ENCODE measurements at regions not wholly inside any gene's neighbourhood (a gene's known extent, or its start where the extent isn't known, plus 50 kb on each side); places are given as distances from the start of the nearest gene placed in this dataset.
"Not testable (repeated sequence)": the region's sequence is repeated elsewhere in the genome, so short reads cannot be mapped to it uniquely, and the experiment has no call there.

- peaks cover 18% of the 10 kb centered on the region for H3K4me1 ChIP-seq (ENCODE audit: control insufficient read depth, insufficient read depth, low read length)
- H3K27me3 ChIP-seq (ENCODE audit: control insufficient read depth, insufficient read depth, low read length): no peaks in the 10 kb centered on the region
- H3K9me3 ChIP-seq (ENCODE audit: control insufficient read depth, insufficient read depth, low read length): no peaks in the 10 kb centered on the region
- H3K9ac ChIP-seq (ENCODE audit: low read depth, low read length): no peak overlapping the region
- H3K36me3 ChIP-seq (ENCODE audit: control insufficient read depth, insufficient read depth, low read length): no peaks in the 10 kb centered on the region
- no peak overlapping the region for H3K4me3 ChIP-seq (ENCODE audit: low read depth, low read length)
- no peak overlapping the region for H3K27ac ChIP-seq (ENCODE audit: low read depth, low read length)
Measured at GRCh38 chr3:18217507-18218174, 207.5 kb downstream of the SATB1 start.

GRCh38 chr3:18216996-18217395 lies 208.1 kb downstream of the SATB1 start:
- Histone ChIP-seq H3K4me1 (ENCODE audit: control insufficient read depth, insufficient read depth, low read length) (peaks cover 18% of the 10 kb centered on the region), H3K27me3 (ENCODE audit: control insufficient read depth, insufficient read depth, low read length) (no peaks in the 10 kb centered on the region), H3K4me3 (ENCODE audit: low read depth, low read length) (no peak overlapping the region), H3K9ac (ENCODE audit: low read depth, low read length) (no peak overlapping the region), H3K36me3 (ENCODE audit: control insufficient read depth, insufficient read depth, low read length) (no peaks in the 10 kb centered on the region), H3K9me3 (ENCODE audit: control insufficient read depth, insufficient read depth, low read length) (no peaks in the 10 kb centered on the region), H3K27ac (ENCODE audit: low read depth, low read length) (no peak overlapping the region)

GRCh38 chr3:18215639-18216038 lies 209.5 kb downstream of the SATB1 start:
- Histone ChIP-seq H3K27ac (ENCODE audit: low read depth, low read length) (no peak overlapping the region), H3K4me1 (ENCODE audit: control insufficient read depth, insufficient read depth, low read length) (peaks cover 18% of the 10 kb centered on the region), H3K27me3 (ENCODE audit: control insufficient read depth, insufficient read depth, low read length) (no peaks in the 10 kb centered on the region), H3K4me3 (ENCODE audit: low read depth, low read length) (no peak overlapping the region), H3K9me3 (ENCODE audit: control insufficient read depth, insufficient read depth, low read length) (no peaks in the 10 kb centered on the region), H3K9ac (ENCODE audit: low read depth, low read length) (no peak overlapping the region), H3K36me3 (ENCODE audit: control insufficient read depth, insufficient read depth, low read length) (no peaks in the 10 kb centered on the region)

GRCh38 chr3:18211116-18211515 lies 214.0 kb downstream of the SATB1 start:
- Histone ChIP-seq H3K4me1 (ENCODE audit: control insufficient read depth, insufficient read depth, low read length) (peaks cover 7% of the 10 kb centered on the region), H3K36me3 (ENCODE audit: control insufficient read depth, insufficient read depth, low read length) (no peaks in the 10 kb centered on the region), H3K27me3 (ENCODE audit: control insufficient read depth, insufficient read depth, low read length) (no peaks in the 10 kb centered on the region), H3K9me3 (ENCODE audit: control insufficient read depth, insufficient read depth, low read length) (no peaks in the 10 kb centered on the region), H3K4me3 (ENCODE audit: low read depth, low read length) (no peak overlapping the region), H3K9ac (ENCODE audit: low read depth, low read length) (no peak overlapping the region), H3K27ac (ENCODE audit: low read depth, low read length) (no peak overlapping the region)

GRCh38 chr3:18208856-18209255 lies 216.3 kb downstream of the SATB1 start:
- Histone ChIP-seq H3K4me3 (ENCODE audit: low read depth, low read length) (no peak overlapping the region), H3K27me3 (ENCODE audit: control insufficient read depth, insufficient read depth, low read length) (no peaks in the 10 kb centered on the region), H3K9me3 (ENCODE audit: control insufficient read depth, insufficient read depth, low read length) (no peaks in the 10 kb centered on the region), H3K27ac (ENCODE audit: low read depth, low read length) (no peak overlapping the region), H3K9ac (ENCODE audit: low read depth, low read length) (no peak overlapping the region), H3K4me1 (ENCODE audit: control insufficient read depth, insufficient read depth, low read length) (peaks cover 8% of the 10 kb centered on the region), H3K36me3 (ENCODE audit: control insufficient read depth, insufficient read depth, low read length) (no peaks in the 10 kb centered on the region)

- Histone ChIP-seq H3K27ac (ENCODE audit: low read depth, low read length) (no peak overlapping the region), H3K9ac (ENCODE audit: low read depth, low read length) (no peak overlapping the region), H3K4me1 (ENCODE audit: control insufficient read depth, insufficient read depth, low read length) (peaks cover 8% of the 10 kb centered on the region), H3K9me3 (ENCODE audit: control insufficient read depth, insufficient read depth, low read length) (no peaks in the 10 kb centered on the region), H3K36me3 (ENCODE audit: control insufficient read depth, insufficient read depth, low read length) (no peaks in the 10 kb centered on the region), H3K4me3 (ENCODE audit: low read depth, low read length) (no peak overlapping the region), H3K27me3 (ENCODE audit: control insufficient read depth, insufficient read depth, low read length) (no peaks in the 10 kb centered on the region)
Measured at GRCh38 chr3:18208091-18208490, 217.0 kb downstream of the SATB1 start.

- Histone ChIP-seq H3K9ac (ENCODE audit: low read depth, low read length) (no peak overlapping the region), H3K27me3 (ENCODE audit: control insufficient read depth, insufficient read depth, low read length) (no peaks in the 10 kb centered on the region), H3K4me3 (ENCODE audit: low read depth, low read length) (no peak overlapping the region), H3K36me3 (ENCODE audit: control insufficient read depth, insufficient read depth, low read length) (no peaks in the 10 kb centered on the region), H3K27ac (ENCODE audit: low read depth, low read length) (no peak overlapping the region), H3K4me1 (ENCODE audit: control insufficient read depth, insufficient read depth, low read length) (peaks cover 8% of the 10 kb centered on the region), H3K9me3 (ENCODE audit: control insufficient read depth, insufficient read depth, low read length) (no peaks in the 10 kb centered on the region)
Measured at GRCh38 chr3:18207226-18207625, 217.9 kb downstream of the SATB1 start.

- not testable (repeated sequence) for H3K4me3 ChIP-seq (ENCODE audit: low read depth, low read length); H3K27me3 ChIP-seq (ENCODE audit: control insufficient read depth, insufficient read depth, low read length); H3K27ac ChIP-seq (ENCODE audit: low read depth, low read length); H3K4me1 ChIP-seq (ENCODE audit: control insufficient read depth, insufficient read depth, low read length); H3K9ac ChIP-seq (ENCODE audit: low read depth, low read length); H3K9me3 ChIP-seq (ENCODE audit: control insufficient read depth, insufficient read depth, low read length); H3K36me3 ChIP-seq (ENCODE audit: control insufficient read depth, insufficient read depth, low read length)
Measured at GRCh38 chr3:18205701-18206100, 219.4 kb downstream of the SATB1 start.

GRCh38 chr3:18201315-18201714 lies 223.8 kb downstream of the SATB1 start:
- Histone ChIP-seq H3K4me3 (ENCODE audit: low read depth, low read length) (no peak overlapping the region), H3K36me3 (ENCODE audit: control insufficient read depth, insufficient read depth, low read length) (no peaks in the 10 kb centered on the region), H3K9me3 (ENCODE audit: control insufficient read depth, insufficient read depth, low read length) (no peaks in the 10 kb centered on the region), H3K27me3 (ENCODE audit: control insufficient read depth, insufficient read depth, low read length) (no peaks in the 10 kb centered on the region), H3K4me1 (ENCODE audit: control insufficient read depth, insufficient read depth, low read length) (peaks cover 8% of the 10 kb centered on the region), H3K27ac (ENCODE audit: low read depth, low read length) (no peak overlapping the region), H3K9ac (ENCODE audit: low read depth, low read length) (no peak overlapping the region)

- Histone ChIP-seq H3K4me3 (ENCODE audit: low read depth, low read length) (no peak overlapping the region), H3K9me3 (ENCODE audit: control insufficient read depth, insufficient read depth, low read length) (no peaks in the 10 kb centered on the region), H3K27ac (ENCODE audit: low read depth, low read length) (no peak overlapping the region), H3K27me3 (ENCODE audit: control insufficient read depth, insufficient read depth, low read length) (no peaks in the 10 kb centered on the region), H3K36me3 (ENCODE audit: control insufficient read depth, insufficient read depth, low read length) (no peaks in the 10 kb centered on the region), H3K9ac (ENCODE audit: low read depth, low read length) (no peak overlapping the region), H3K4me1 (ENCODE audit: control insufficient read depth, insufficient read depth, low read length) (peaks cover 5% of the 10 kb centered on the region)
Measured at GRCh38 chr3:18199757-18200156, 225.4 kb downstream of the SATB1 start.

- H3K4me3 ChIP-seq (ENCODE audit: low read depth, low read length): no peak overlapping the region
- no peak overlapping the region for H3K9ac ChIP-seq (ENCODE audit: low read depth, low read length)
- no peaks in the 10 kb centered on the region for H3K4me1 ChIP-seq (ENCODE audit: control insufficient read depth, insufficient read depth, low read length)
- no peak overlapping the region for H3K27ac ChIP-seq (ENCODE audit: low read depth, low read length)
- no peaks in the 10 kb centered on the region for H3K9me3 ChIP-seq (ENCODE audit: control insufficient read depth, insufficient read depth, low read length)
- no peaks in the 10 kb centered on the region for H3K36me3 ChIP-seq (ENCODE audit: control insufficient read depth, insufficient read depth, low read length)
- no peaks in the 10 kb centered on the region for H3K27me3 ChIP-seq (ENCODE audit: control insufficient read depth, insufficient read depth, low read length)
Measured at GRCh38 chr3:18195836-18196235, 229.3 kb downstream of the SATB1 start.

- no peaks in the 10 kb centered on the region for H3K27me3 ChIP-seq (ENCODE audit: control insufficient read depth, insufficient read depth, low read length)
- H3K36me3 ChIP-seq (ENCODE audit: control insufficient read depth, insufficient read depth, low read length): no peaks in the 10 kb centered on the region
- no peak overlapping the region for H3K27ac ChIP-seq (ENCODE audit: low read depth, low read length)
- H3K4me3 ChIP-seq (ENCODE audit: low read depth, low read length): no peak overlapping the region
- no peaks in the 10 kb centered on the region for H3K4me1 ChIP-seq (ENCODE audit: control insufficient read depth, insufficient read depth, low read length)
- H3K9me3 ChIP-seq (ENCODE audit: control insufficient read depth, insufficient read depth, low read length): no peaks in the 10 kb centered on the region
- no peak overlapping the region for H3K9ac ChIP-seq (ENCODE audit: low read depth, low read length)
Measured at GRCh38 chr3:18194431-18194830, 230.7 kb downstream of the SATB1 start.

All from HUES48 (cell line).